ENCODE measurements at regions not wholly inside any gene's neighbourhood (a gene's known extent, or its start where the extent isn't known, plus 50 kb on each side); places are given as distances from the start of the nearest gene placed in this dataset.

GRCh38 chr14:38336298-38336697 is 80.4 kb upstream of the CLEC14A start:
- DNase-seq (ENCODE audit: low spot score) (no peak), ATAC-seq (ENCODE audit: insufficient number of reproducible peaks, low FRiP score, low read depth) (no peak)
- H3K9me3 ChIP-seq = no peaks in the 10 kb centered on the region
- no peaks in the 10 kb centered on the region for H3K36me3 ChIP-seq
- no peaks in the 10 kb centered on the region for H3K27me3 ChIP-seq (replicated peaks; ENCODE audit: insufficient read depth)
- TF ChIP-seq, protein P1, sequence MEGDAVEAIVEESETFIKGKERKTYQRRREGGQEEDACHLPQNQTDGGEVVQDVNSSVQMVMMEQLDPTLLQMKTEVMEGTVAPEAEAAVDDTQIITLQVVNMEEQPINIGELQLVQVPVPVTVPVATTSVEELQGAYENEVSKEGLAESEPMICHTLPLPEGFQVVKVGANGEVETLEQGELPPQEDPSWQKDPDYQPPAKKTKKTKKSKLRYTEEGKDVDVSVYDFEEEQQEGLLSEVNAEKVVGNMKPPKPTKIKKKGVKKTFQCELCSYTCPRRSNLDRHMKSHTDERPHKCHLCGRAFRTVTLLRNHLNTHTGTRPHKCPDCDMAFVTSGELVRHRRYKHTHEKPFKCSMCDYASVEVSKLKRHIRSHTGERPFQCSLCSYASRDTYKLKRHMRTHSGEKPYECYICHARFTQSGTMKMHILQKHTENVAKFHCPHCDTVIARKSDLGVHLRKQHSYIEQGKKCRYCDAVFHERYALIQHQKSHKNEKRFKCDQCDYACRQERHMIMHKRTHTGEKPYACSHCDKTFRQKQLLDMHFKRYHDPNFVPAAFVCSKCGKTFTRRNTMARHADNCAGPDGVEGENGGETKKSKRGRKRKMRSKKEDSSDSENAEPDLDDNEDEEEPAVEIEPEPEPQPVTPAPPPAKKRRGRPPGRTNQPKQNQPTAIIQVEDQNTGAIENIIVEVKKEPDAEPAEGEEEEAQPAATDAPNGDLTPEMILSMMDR (IDR thresholded peaks at IDR 0.05) = no peak
- H3K27ac ChIP-seq = no peak overlapping the region
- H3K4me1 ChIP-seq (ENCODE audit: control insufficient read depth in 1 of 2, low read depth in 2 of 2) = no peaks in the 10 kb centered on the region
- no peak overlapping the region for H3K4me3 ChIP-seq

GRCh38 chr14:38330275-38330674 is 74.4 kb upstream of the CLEC14A start:
- no peaks in the 10 kb centered on the region for H3K4me1 ChIP-seq (ENCODE audit: control insufficient read depth in 1 of 2, low read depth in 2 of 2)
- no peaks in the 10 kb centered on the region for H3K36me3 ChIP-seq
- no peaks in the 10 kb centered on the region for H3K27me3 ChIP-seq (replicated peaks; ENCODE audit: insufficient read depth)
- TF ChIP-seq, protein P1 (IDR thresholded peaks at IDR 0.05) = no peak
- H3K9me3 ChIP-seq = no peaks in the 10 kb centered on the region
- ATAC-seq (ENCODE audit: insufficient number of reproducible peaks, low FRiP score, low read depth) = no peak
- no peak overlapping the region for H3K4me3 ChIP-seq
- no peak for DNase-seq (ENCODE audit: low spot score)
- no peak overlapping the region for H3K27ac ChIP-seq

GRCh38 chr14:38329246-38329645 is 73.4 kb upstream of the CLEC14A start:
- Histone ChIP-seq H3K27ac (no peak overlapping the region), H3K36me3 (no peaks in the 10 kb centered on the region), H3K4me1 (ENCODE audit: control insufficient read depth in 1 of 2, low read depth in 2 of 2) (no peaks in the 10 kb centered on the region), H3K4me3 (no peak overlapping the region), H3K27me3 (replicated peaks; ENCODE audit: insufficient read depth) (no peaks in the 10 kb centered on the region), H3K9me3 (no peaks in the 10 kb centered on the region)
- no peak for ATAC-seq (ENCODE audit: insufficient number of reproducible peaks, low FRiP score, low read depth)
- no peak for DNase-seq (ENCODE audit: low spot score)
- TF ChIP-seq, protein P1 (IDR thresholded peaks at IDR 0.05) = no peak

DNA sequence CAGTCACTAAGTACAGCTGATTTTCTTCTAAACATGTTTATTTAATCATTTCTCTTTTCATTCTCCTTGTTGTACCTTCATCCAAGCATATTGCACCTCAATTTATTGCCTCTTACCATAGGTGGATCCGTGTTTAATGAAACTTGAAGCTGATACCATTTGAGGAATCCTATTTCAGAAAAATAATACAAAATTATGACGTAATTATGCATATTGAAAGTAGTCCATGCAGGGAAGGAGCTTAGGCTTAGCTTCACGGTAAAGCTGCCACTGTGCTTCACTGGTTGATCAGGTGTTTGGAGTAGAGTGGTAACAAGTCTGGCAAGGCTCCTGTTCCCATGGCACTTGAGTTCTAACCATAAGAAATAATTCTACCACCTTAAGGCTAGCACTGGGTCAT is 61.0 kb upstream of the CLEC14A start:
- ATAC-seq (ENCODE audit: insufficient number of reproducible peaks, low FRiP score, low read depth) (no peak), DNase-seq (ENCODE audit: low spot score) (no peak)

DNA sequence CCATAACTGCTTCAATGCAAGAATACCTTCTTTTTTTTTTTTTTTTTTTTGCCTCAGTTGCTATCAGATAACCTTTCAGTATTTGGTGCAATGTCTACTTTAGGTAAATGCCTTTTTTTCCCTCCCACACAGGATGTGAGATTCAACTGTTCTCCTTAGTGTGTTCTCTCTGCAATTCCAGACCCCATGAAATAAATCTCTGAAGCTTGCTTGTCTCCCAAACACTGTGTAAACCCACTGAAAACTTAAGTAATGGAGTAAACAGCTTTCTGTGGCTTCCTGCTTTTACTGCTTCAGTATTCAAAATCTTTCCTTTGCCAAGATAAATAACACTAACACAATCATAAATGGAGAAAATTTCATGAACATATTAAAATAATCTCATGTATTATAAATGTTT is 55.8 kb upstream of the CLEC14A start:
- H3K27me3 ChIP-seq (replicated peaks; ENCODE audit: insufficient read depth) = no peaks in the 10 kb centered on the region
- H3K36me3 ChIP-seq = no peaks in the 10 kb centered on the region
- no peak overlapping the region for H3K4me3 ChIP-seq
- H3K4me1 ChIP-seq (ENCODE audit: control insufficient read depth in 1 of 2, low read depth in 2 of 2) = no peaks in the 10 kb centered on the region
- ATAC-seq (ENCODE audit: insufficient number of reproducible peaks, low FRiP score, low read depth) = no peak
- DNase-seq (ENCODE audit: low spot score) = no peak
- no peaks in the 10 kb centered on the region for H3K9me3 ChIP-seq
- TF ChIP-seq, protein P1 (IDR thresholded peaks at IDR 0.05) = no peak
- no peak overlapping the region for H3K27ac ChIP-seq

More for the DNA sequence above, 61.0 kb upstream of the CLEC14A start:
- H3K27me3 ChIP-seq (replicated peaks; ENCODE audit: insufficient read depth) = no peaks in the 10 kb centered on the region
- H3K36me3 ChIP-seq = no peaks in the 10 kb centered on the region
- H3K27ac ChIP-seq = no peak overlapping the region
- TF ChIP-seq, protein P1 (IDR thresholded peaks at IDR 0.05) = no peak
- H3K4me3 ChIP-seq = no peak overlapping the region
- H3K4me1 ChIP-seq (ENCODE audit: control insufficient read depth in 1 of 2, low read depth in 2 of 2) = no peaks in the 10 kb centered on the region
- H3K9me3 ChIP-seq = no peaks in the 10 kb centered on the region
